H9 (cell line): ENCODE measurements at regions not wholly inside any gene's neighbourhood (a gene's known extent, or its start where the extent isn't known, plus 50 kb on each side); places are given as distances from the start of the nearest gene placed in this dataset.

ENCODE experiments used
- DNase-seq: peaks from one replicate; pipeline ENCODE4 v3.0.0-alpha.2; 2017
- H2AFZ ChIP-seq: one replicate; pipeline ENCODE4 v1.6.1; 2013; ENCODE audit warnings: mild to moderate bottlenecking, low read length, control low read depth, moderate library complexity
- H2AK5ac ChIP-seq: 2 replicates; pipeline ENCODE4 v1.6.1; 2013; ENCODE audit warnings: low read length, control low read depth, mixed read lengths; ENCODE audit not compliant: insufficient read length
- H2BK120ac ChIP-seq: one replicate; pipeline ENCODE4 v1.6.1; 2013; ENCODE audit warnings: low read depth, mild to moderate bottlenecking, low read length, control low read depth, inconsistent platforms; ENCODE audit not compliant: poor library complexity, severe bottlenecking
- H2BK12ac ChIP-seq: 2 replicates; pipeline ENCODE4 v1.6.1; 2013; ENCODE audit warnings: low read length, control low read depth, mixed read lengths, low read depth; ENCODE audit not compliant: insufficient read length
- H2BK15ac ChIP-seq: 2 replicates; pipeline ENCODE4 v1.6.1; 2013; ENCODE audit warnings: low read depth, low read length, control low read depth
- H2BK20ac ChIP-seq: one replicate; pipeline ENCODE4 v1.6.1; 2013; ENCODE audit warnings: low read depth, mild to moderate bottlenecking, low read length, control low read depth, inconsistent platforms; ENCODE audit not compliant: poor library complexity, severe bottlenecking
- H2BK5ac ChIP-seq: 2 replicates; pipeline ENCODE4 v1.6.1; 2013; ENCODE audit warnings: low read length, control low read depth, mixed read lengths; ENCODE audit not compliant: insufficient read length
- H3K14ac ChIP-seq: 2 replicates; pipeline ENCODE4 v1.6.1; 2013; ENCODE audit warnings: low read length, control low read depth; ENCODE audit not compliant: insufficient read depth
- H3K18ac ChIP-seq: 2 replicates; pipeline ENCODE4 v1.6.1; 2013; ENCODE audit warnings: low read depth, mild to moderate bottlenecking, mixed read lengths, low read length, control low read depth; ENCODE audit not compliant: insufficient read length
- H3K23ac ChIP-seq: 2 replicates; pipeline ENCODE4 v1.6.1; 2013; ENCODE audit warnings: low read length, control low read depth, mixed read lengths, low read depth; ENCODE audit not compliant: insufficient read length
- H3K23me2 ChIP-seq: 2 replicates; pipeline ENCODE4 v1.6.1; 2013; ENCODE audit warnings: low read depth, mild to moderate bottlenecking, mixed read lengths, low read length, control low read depth; ENCODE audit not compliant: insufficient read length, poor library complexity, severe bottlenecking
- H3K27ac ChIP-seq: 2 replicates; pipeline ENCODE4 v1.5.1; 2013; ENCODE audit warnings: low read length, control low read depth, mixed read lengths, low read depth; ENCODE audit not compliant: insufficient read length
- H3K27me3 ChIP-seq: 2 replicates; pipeline ENCODE4 v1.6.1; 2013; ENCODE audit warnings: low read length, control low read depth, inconsistent platforms; ENCODE audit not compliant: insufficient read depth
- H3K4ac ChIP-seq: 2 replicates; pipeline ENCODE4 v1.6.1; 2013; ENCODE audit warnings: low read depth, mild to moderate bottlenecking, control low read depth, inconsistent platforms, low read length, moderate library complexity
- H3K4me1 ChIP-seq: 2 replicates; pipeline ENCODE4 v1.6.1; 2013; ENCODE audit warnings: low read length, control low read depth, inconsistent platforms; ENCODE audit not compliant: insufficient read depth
- H3K4me2 ChIP-seq: 2 replicates; pipeline ENCODE4 v1.6.1; 2013; ENCODE audit warnings: low read length, control low read depth, mixed read lengths; ENCODE audit not compliant: insufficient read length, insufficient read depth
- H3K56ac ChIP-seq: 2 replicates; pipeline ENCODE4 v1.6.1; 2013; ENCODE audit warnings: low read depth, mild to moderate bottlenecking, mixed read lengths, low read length, control low read depth; ENCODE audit not compliant: insufficient read length
- H3K79me1 ChIP-seq: 2 replicates; pipeline ENCODE4 v1.6.1; 2013; ENCODE audit warnings: low read depth, mild to moderate bottlenecking, moderate library complexity, low read length, control low read depth, inconsistent platforms; ENCODE audit not compliant: insufficient read depth, poor library complexity, severe bottlenecking
- H3K79me2 ChIP-seq: 2 replicates; pipeline ENCODE4 v1.6.1; 2013; ENCODE audit warnings: low read length, control low read depth, inconsistent platforms; ENCODE audit not compliant: insufficient read depth
- H3K9ac ChIP-seq: 2 replicates; pipeline ENCODE4 v1.6.1; 2013; ENCODE audit warnings: low read length, control low read depth, mixed read lengths; ENCODE audit not compliant: insufficient read length; ENCODE audit errors: extremely low read depth
- H3K9me3 ChIP-seq: one replicate; pipeline ENCODE4 v1.6.1; 2013; ENCODE audit warnings: low read depth, low read length, inconsistent platforms; ENCODE audit not compliant: control insufficient read depth
- H3T11ph ChIP-seq: one replicate; pipeline ENCODE4 v1.6.1; 2013; ENCODE audit warnings: mild to moderate bottlenecking, low read length, control low read depth, inconsistent platforms
- H4K20me1 ChIP-seq: one replicate; pipeline ENCODE4 v1.6.1; 2013; ENCODE audit not compliant: control insufficient read depth, insufficient read length, insufficient read depth
- H4K5ac ChIP-seq: 2 replicates; pipeline ENCODE4 v1.6.1; 2013; ENCODE audit warnings: low read depth, mild to moderate bottlenecking, mixed read lengths, low read length, control low read depth; ENCODE audit not compliant: insufficient read length
- H4K8ac ChIP-seq: replicated peaks from 2 replicates; pipeline ENCODE4 v1.6.1; 2013; ENCODE audit warnings: low read length, control low read depth, mixed read lengths, low read depth; ENCODE audit not compliant: insufficient read length
- H4K91ac ChIP-seq: 2 replicates; pipeline ENCODE4 v1.6.1; 2013; ENCODE audit warnings: low read depth, mild to moderate bottlenecking, moderate library complexity, mixed read lengths, low read length, control low read depth; ENCODE audit not compliant: insufficient read length
- H3K27ac Mint-ChIP-seq, 3 experiments: 2 replicates in 2 of 3; 3 replicates in 1 of 3; pipeline ENCODE4 v1.8.0; 2020 to 2021; ENCODE audit warnings: mixed read lengths in 3 of 3, mild to moderate bottlenecking in 1 of 3, moderate library complexity in 1 of 3
- H3K27me3 Mint-ChIP-seq: 2 replicates; pipeline ENCODE4 v1.8.0; 2021; ENCODE audit warnings: low read depth, mild to moderate bottlenecking, moderate library complexity, mixed read lengths
- H3K36me3 Mint-ChIP-seq, 3 experiments: 2 replicates in 2 of 3; 3 replicates in 1 of 3; pipeline ENCODE4 v1.8.0; 2020 to 2021; ENCODE audit warnings: low read depth in 3 of 3, mixed read lengths in 3 of 3; ENCODE audit not compliant: insufficient read depth in 1 of 3
- H3K4me1 Mint-ChIP-seq, 2 experiments: 2 replicates each; pipeline ENCODE4 v1.8.0; 2020; ENCODE audit warnings: mixed read lengths in 2 of 2
- H3K4me3 Mint-ChIP-seq, 2 experiments: 2 replicates in 1 of 2; 3 replicates in 1 of 2; pipeline ENCODE4 v1.8.0; 2020 to 2021; ENCODE audit warnings: mild to moderate bottlenecking in 2 of 2, mixed read lengths in 2 of 2, moderate library complexity in 1 of 2
- H3K9me3 Mint-ChIP-seq, 2 experiments: 2 replicates in 1 of 2; 3 replicates in 1 of 2; pipeline ENCODE4 v1.8.0; 2020; ENCODE audit warnings: mild to moderate bottlenecking in 2 of 2, mixed read lengths in 2 of 2, moderate library complexity in 1 of 2
- WGBS: extraction: QIAGEN DNeasy Blood & Tissue Kit; methylation state at CpG from one replicate; pipeline ENCODE4 v1.1.7; 2013; ENCODE audit warnings: missing lambda C conversion rate, low lambda C conversion rate, mixed read lengths; ENCODE audit not compliant: insufficient read length; ENCODE audit errors: extremely low coverage; 5-methylcytosine and 5-hydroxymethylcytosine counted together
- TF ChIP-seq, protein P1 (sequence below): fragments of 200-600 bp; sonication (generic); conservative IDR thresholded peaks from 3 replicates; pipeline ENCODE4 v1.8.0; 2021; ENCODE audit warnings: antibody characterized with exemption, mild to moderate bottlenecking

DNA sequence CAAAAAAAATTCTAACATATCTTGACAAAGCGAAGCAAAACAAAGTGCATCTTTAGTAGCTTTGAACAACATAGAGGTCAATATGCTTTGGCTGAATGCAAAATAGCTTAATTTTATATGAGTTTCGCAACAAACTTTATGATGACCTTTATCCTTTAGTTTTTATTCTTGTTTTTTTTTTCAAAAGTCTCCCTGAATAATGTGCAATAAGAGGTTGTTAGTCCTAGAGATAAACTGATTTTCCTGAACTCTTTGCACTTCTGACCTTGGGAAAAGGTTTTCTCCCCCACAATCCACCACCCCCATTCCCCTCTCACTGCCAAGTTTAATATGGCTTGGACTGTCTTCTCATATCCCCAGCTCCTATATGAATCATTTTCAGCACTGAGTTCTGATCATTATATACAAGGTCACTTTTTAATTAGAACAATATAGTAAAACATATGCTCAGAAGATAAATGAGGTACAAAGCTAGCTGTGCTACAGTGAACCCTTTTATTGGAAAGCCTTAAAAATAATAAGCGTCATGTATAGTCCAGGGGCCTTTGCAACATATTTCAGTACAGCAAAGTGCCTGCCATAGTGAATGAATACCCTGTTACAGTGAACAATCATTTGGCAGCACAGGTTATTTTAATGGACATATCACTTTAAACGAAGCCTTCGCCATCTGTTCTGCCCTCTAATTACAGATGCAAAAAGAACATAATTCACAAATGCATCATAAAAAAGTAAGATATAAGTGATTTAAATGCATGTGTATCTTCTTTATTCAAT is 496.3 kb upstream of the NR2F2 start:
- Histone ChIP-seq H3K9ac (no peak overlapping the region), H2BK12ac (no peak overlapping the region), H3K23ac (no peak overlapping the region), H3T11ph (no peak overlapping the region), H2BK5ac (no peak overlapping the region), H2BK20ac (no peak overlapping the region), H4K20me1 (no peaks in the 10 kb centered on the region), H3K27ac (no peak overlapping the region), H3K4ac (no peak overlapping the region), H3K4me1 (no peaks in the 10 kb centered on the region; the same call in 1 of the 2 replicates), H3K9me3 (no peaks in the 10 kb centered on the region), H3K18ac (no peak overlapping the region), H2AK5ac (no peak overlapping the region), H3K23me2 (no peaks in the 10 kb centered on the region), H3K27me3 (no peaks in the 10 kb centered on the region), H2BK120ac (no peak overlapping the region), H3K4me2 (no peak overlapping the region), H2BK15ac (no peak overlapping the region), H3K56ac (no peak overlapping the region), H4K8ac (no peak overlapping the region), H2AFZ (no peak overlapping the region), H4K91ac (no peak overlapping the region), H3K79me1 (no peaks in the 10 kb centered on the region), H3K14ac (no peak overlapping the region), H3K79me2 (no peaks in the 10 kb centered on the region), H4K5ac (no peak overlapping the region)
- no CpG with 5 or more reads among the region's 5 CpGs for WGBS
- Mint-ChIP-seq H3K27me3 (peaks cover 2% of the 10 kb centered on the region; the same call in 1 of the 2 replicates), H3K36me3 (no peaks in the 10 kb centered on the region; a peak in 1 of 7 replicates), H3K27ac (no peak overlapping the region), H3K4me1 (peaks cover 13 to 18% of the 10 kb centered on the region in 2 experiments), H3K9me3 (peaks cover 0 to 2% of the 10 kb centered on the region in 2 experiments; a peak in 2 of 5 replicates), H3K4me3 (no peak overlapping the region)
- TF ChIP-seq, protein P1, sequence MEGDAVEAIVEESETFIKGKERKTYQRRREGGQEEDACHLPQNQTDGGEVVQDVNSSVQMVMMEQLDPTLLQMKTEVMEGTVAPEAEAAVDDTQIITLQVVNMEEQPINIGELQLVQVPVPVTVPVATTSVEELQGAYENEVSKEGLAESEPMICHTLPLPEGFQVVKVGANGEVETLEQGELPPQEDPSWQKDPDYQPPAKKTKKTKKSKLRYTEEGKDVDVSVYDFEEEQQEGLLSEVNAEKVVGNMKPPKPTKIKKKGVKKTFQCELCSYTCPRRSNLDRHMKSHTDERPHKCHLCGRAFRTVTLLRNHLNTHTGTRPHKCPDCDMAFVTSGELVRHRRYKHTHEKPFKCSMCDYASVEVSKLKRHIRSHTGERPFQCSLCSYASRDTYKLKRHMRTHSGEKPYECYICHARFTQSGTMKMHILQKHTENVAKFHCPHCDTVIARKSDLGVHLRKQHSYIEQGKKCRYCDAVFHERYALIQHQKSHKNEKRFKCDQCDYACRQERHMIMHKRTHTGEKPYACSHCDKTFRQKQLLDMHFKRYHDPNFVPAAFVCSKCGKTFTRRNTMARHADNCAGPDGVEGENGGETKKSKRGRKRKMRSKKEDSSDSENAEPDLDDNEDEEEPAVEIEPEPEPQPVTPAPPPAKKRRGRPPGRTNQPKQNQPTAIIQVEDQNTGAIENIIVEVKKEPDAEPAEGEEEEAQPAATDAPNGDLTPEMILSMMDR: no peak
- DNase-seq: no peak
